SU-DHL-6 (cell line): ENCODE measurements at regions not wholly inside any gene's neighbourhood (a gene's known extent, or its start where the extent isn't known, plus 50 kb on each side); places are given as distances from the start of the nearest gene placed in this dataset.

Source experiments
- CTCF ChIP-seq: fragments of 200-600 bp; sonication (generic); IDR thresholded peaks from one replicate; pipeline ENCODE4 v1.5.1; 2017; ENCODE audit warnings: antibody characterized with exemption, mild to moderate bottlenecking, low read length, moderate library complexity; ENCODE audit not compliant: insufficient read depth, poor library complexity, severe bottlenecking
- EZH2phosphoT487 ChIP-seq: fragments of 200-600 bp; sonication (generic), shearing (Covaris generic); conservative IDR thresholded peaks from 2 replicates; pipeline ENCODE4 v1.6.1; 2018; ENCODE audit warnings: mild to moderate bottlenecking, antibody characterized with exemption, low read length, moderate library complexity, mixed read lengths

- peak; percentile 37 for TF ChIP-seq CTCF
- TF ChIP-seq EZH2phosphoT487 = no peak
Measured at GRCh38 chr4:9703391-9703790, 78.0 kb upstream of the DRD5 start.
